DOHH2 (cell line): ENCODE measurements at regions not wholly inside any gene's neighbourhood (a gene's known extent, or its start where the extent isn't known, plus 50 kb on each side); places are given as distances from the start of the nearest gene placed in this dataset.

Experiments
- H3F3A ChIP-seq: fragments of 200-600 bp; sonication (generic), shearing (Covaris generic); 2 replicates; pipeline ENCODE4 v1.6.0; 2016; ENCODE audit warnings: antibody characterized with exemption, mild to moderate bottlenecking; ENCODE audit not compliant: control insufficient read depth, insufficient read depth
- H3K27ac ChIP-seq: fragments of 200-600 bp; sonication (generic); 2 replicates; pipeline ENCODE4 v1.5.1; 2014; ENCODE audit warnings: low read depth, mild to moderate bottlenecking, low read length, moderate library complexity
- H3K27me3 ChIP-seq: fragments of 200-600 bp; sonication (generic); 2 replicates; pipeline ENCODE4 v1.6.1; 2014; ENCODE audit warnings: mild to moderate bottlenecking, low read length, mixed read lengths; ENCODE audit not compliant: control insufficient read depth
- H3K36me3 ChIP-seq: fragments of 200-600 bp; sonication (generic); 2 replicates; pipeline ENCODE4 v1.6.1; 2014; ENCODE audit warnings: mild to moderate bottlenecking, low read length, moderate library complexity, mixed read lengths; ENCODE audit not compliant: control insufficient read depth
- H3K4me1 ChIP-seq: fragments of 200-600 bp; sonication (generic); 2 replicates; pipeline ENCODE4 v1.6.1; 2014; ENCODE audit warnings: mild to moderate bottlenecking, low read length, mixed read lengths; ENCODE audit not compliant: control insufficient read depth
- H3K4me2 ChIP-seq: fragments of 200-600 bp; sonication (generic); 2 replicates; pipeline ENCODE4 v1.6.0; 2014; ENCODE audit warnings: mild to moderate bottlenecking, low read length, moderate library complexity
- H3K4me3 ChIP-seq: fragments of 200-600 bp; sonication (generic); 2 replicates; pipeline ENCODE4 v1.5.1; 2014; ENCODE audit warnings: mild to moderate bottlenecking, low read length, mixed read lengths
- H3K79me2 ChIP-seq: fragments of 200-600 bp; sonication (generic); 2 replicates; pipeline ENCODE4 v1.6.1; 2014; ENCODE audit warnings: mild to moderate bottlenecking, low read length, mixed read lengths; ENCODE audit not compliant: control insufficient read depth
- H3K9me2 ChIP-seq: fragments of 200-600 bp; sonication (generic); replicated peaks from 2 replicates; pipeline ENCODE4 v1.6.1; 2014; ENCODE audit warnings: mild to moderate bottlenecking, low read length, mixed read lengths; ENCODE audit not compliant: control insufficient read depth
- H3K9me3 ChIP-seq: fragments of 200-600 bp; sonication (generic); 2 replicates; pipeline ENCODE4 v1.6.1; 2014; ENCODE audit warnings: antibody characterized with exemption, low read length, mixed read lengths; ENCODE audit not compliant: control insufficient read depth, insufficient read depth
- H4K20me1 ChIP-seq: fragments of 200-600 bp; sonication (generic); 2 replicates; pipeline ENCODE4 v1.6.0; 2014; ENCODE audit warnings: low read depth, mild to moderate bottlenecking, antibody characterized with exemption, low read length, moderate library complexity; ENCODE audit not compliant: control insufficient read depth, insufficient read depth
- CTCF ChIP-seq: fragments of 200-600 bp; sonication (generic); IDR thresholded peaks from one replicate; pipeline ENCODE4 v1.5.1; 2014; ENCODE audit warnings: antibody characterized with exemption, mild to moderate bottlenecking, low read depth, low read length; ENCODE audit not compliant: poor library complexity, severe bottlenecking
- EZH2phosphoT487 ChIP-seq: fragments of 200-600 bp; sonication (generic); IDR thresholded peaks from 2 replicates; pipeline ENCODE4 v1.6.1; 2017; ENCODE audit warnings: borderline replicate concordance, mild to moderate bottlenecking, antibody characterized with exemption, low read length, moderate library complexity, mixed read lengths

GRCh38 chr1:189374816-189375215 lies 1102.8 kb downstream of the BRINP3 start:
- no peaks in the 10 kb centered on the region for H3K36me3 ChIP-seq
- no peaks in the 10 kb centered on the region for H3K4me1 ChIP-seq
- no peaks in the 10 kb centered on the region for H3K9me3 ChIP-seq
- no peaks in the 10 kb centered on the region for H3K27me3 ChIP-seq
- H3F3A ChIP-seq: no peaks in the 10 kb centered on the region
- no peaks in the 10 kb centered on the region for H3K79me2 ChIP-seq
- H3K9me2 ChIP-seq: no peaks in the 10 kb centered on the region
- no peak overlapping the region for H3K27ac ChIP-seq
- no peaks in the 10 kb centered on the region for H4K20me1 ChIP-seq
- no peak overlapping the region for H3K4me2 ChIP-seq
- H3K4me3 ChIP-seq: no peak overlapping the region
- TF ChIP-seq EZH2phosphoT487: no peak
- no peak for TF ChIP-seq CTCF

- Histone ChIP-seq H3K27ac (no peak overlapping the region), H3K79me2 (no peaks in the 10 kb centered on the region), H3K4me1 (no peaks in the 10 kb centered on the region), H3F3A (no peaks in the 10 kb centered on the region), H3K27me3 (no peaks in the 10 kb centered on the region), H3K36me3 (no peaks in the 10 kb centered on the region), H4K20me1 (no peaks in the 10 kb centered on the region), H3K9me2 (no peaks in the 10 kb centered on the region), H3K4me2 (no peak overlapping the region), H3K9me3 (no peaks in the 10 kb centered on the region), H3K4me3 (no peak overlapping the region)
- TF ChIP-seq CTCF: no peak
- TF ChIP-seq EZH2phosphoT487: no peak
Measured at GRCh38 chr1:189405419-189405818, 1072.2 kb downstream of the BRINP3 start.

GRCh38 chr1:189409774-189410173 lies 1067.9 kb downstream of the BRINP3 start:
- no peaks in the 10 kb centered on the region for H3K9me2 ChIP-seq
- no peaks in the 10 kb centered on the region for H3K9me3 ChIP-seq
- no peaks in the 10 kb centered on the region for H3K36me3 ChIP-seq
- H3F3A ChIP-seq: no peaks in the 10 kb centered on the region
- H4K20me1 ChIP-seq: no peaks in the 10 kb centered on the region
- no peak overlapping the region for H3K4me3 ChIP-seq
- H3K27me3 ChIP-seq: no peaks in the 10 kb centered on the region
- TF ChIP-seq CTCF: no peak
- no peak for TF ChIP-seq EZH2phosphoT487
- H3K27ac ChIP-seq: no peak overlapping the region
- H3K79me2 ChIP-seq: no peaks in the 10 kb centered on the region
- no peaks in the 10 kb centered on the region for H3K4me1 ChIP-seq
- H3K4me2 ChIP-seq: no peak overlapping the region

GRCh38 chr1:189424746-189425331 lies 1052.8 kb downstream of the BRINP3 start:
- Histone ChIP-seq H3K27me3 (no peaks in the 10 kb centered on the region), H3F3A (no peaks in the 10 kb centered on the region), H3K9me2 (no peaks in the 10 kb centered on the region), H3K4me2 (no peak overlapping the region), H3K4me1 (no peaks in the 10 kb centered on the region), H3K79me2 (no peaks in the 10 kb centered on the region), H3K4me3 (no peak overlapping the region), H3K27ac (no peak overlapping the region), H4K20me1 (no peaks in the 10 kb centered on the region), H3K9me3 (no peaks in the 10 kb centered on the region), H3K36me3 (no peaks in the 10 kb centered on the region)
- TF ChIP-seq EZH2phosphoT487 (no peak), CTCF (no peak)
